K562 (cell line): ENCODE measurements at regions not wholly inside any gene's neighbourhood (a gene's known extent, or its start where the extent isn't known, plus 50 kb on each side); places are given as distances from the start of the nearest gene placed in this dataset.

Experiments
- BCOR ChIP-seq: fragments of 450-650 bp; IDR thresholded peaks from 2 replicates; pipeline ENCODE4 v1.6.1; 2016
- CBFA2T3 ChIP-seq: fragments of 450-650 bp; IDR thresholded peaks from 2 replicates; pipeline ENCODE4 v1.6.1; 2017
- CBX1 ChIP-seq: sonication (generic); IDR thresholded peaks from 2 replicates; pipeline ENCODE4 v1.6.1; 2016; ENCODE audit warnings: antibody characterized with exemption, low read depth, mild to moderate bottlenecking
- CHD4 ChIP-seq: fragments of 200-600 bp; sonication (generic); IDR thresholded peaks from 3 replicates; pipeline ENCODE4 v1.6.1; 2012; ENCODE audit warnings: low read depth, mild to moderate bottlenecking, mixed read lengths, low read length, inconsistent platforms; ENCODE audit not compliant: insufficient read depth, insufficient replicate concordance, poor library complexity, severe bottlenecking
- CTBP1 ChIP-seq: fragments of 450-650 bp; IDR thresholded peaks from 2 replicates; pipeline ENCODE4 v1.6.1; 2016; ENCODE audit warnings: borderline replicate concordance
- CXXC5 ChIP-seq: fragments of 250-450 bp; sonication (Bioruptor Pico); IDR thresholded peaks from 2 replicates; pipeline ENCODE4 v1.8.0; 2022; ENCODE audit warnings: inconsistent platforms, mild to moderate bottlenecking, moderate library complexity
- ETS1 ChIP-seq: conservative IDR thresholded peaks from 2 replicates; pipeline ENCODE4 v1.6.1; 2011; ENCODE audit warnings: low read depth, mild to moderate bottlenecking, low read length; ENCODE audit not compliant: control insufficient read depth
- FIP1L1 ChIP-seq: fragments of 200-400 bp; formaldehyde crosslinking; IDR thresholded peaks from 2 replicates; pipeline ENCODE4 v1.6.1; 2018; ENCODE audit warnings: mild to moderate bottlenecking, low read depth, low read length; ENCODE audit not compliant: poor library complexity, severe bottlenecking
- HBP1 ChIP-seq: fragments of 450-650 bp; formaldehyde crosslinking; IDR thresholded peaks from 2 replicates; pipeline ENCODE4 v1.4.0; 2022; ENCODE audit warnings: missing genetic modification characterization
- HDGF ChIP-seq: fragments of 450-650 bp; IDR thresholded peaks from 2 replicates; pipeline ENCODE4 v1.6.1; 2016
- L3MBTL2 ChIP-seq: fragments of 450-650 bp; IDR thresholded peaks from 2 replicates; pipeline ENCODE4 v1.6.1; 2016; ENCODE audit warnings: mild to moderate bottlenecking, moderate library complexity
- NR2C2 ChIP-seq, 2 experiments: fragments of 200-800 bp in 1 of 2; sonication (Bioruptor generic) in 1 of 2; sonication (generic) in 1 of 2; formaldehyde crosslinking in 1 of 2; IDR thresholded peaks; 2 replicates each; pipeline versions ENCODE4 v1.6.1 to v1.8.0; 2016 to 2022; ENCODE audit warnings: mild to moderate bottlenecking in 1 of 2, missing compliant biosample characterization in 1 of 2, missing genetic modification characterization in 1 of 2, missing genetic modification reagents in 1 of 2
- NRF1 ChIP-seq, 2 experiments: fragments of 450-650 bp; IDR thresholded peaks in 1 of 2; conservative IDR thresholded peaks in 1 of 2; 2 replicates each; pipeline ENCODE4 v1.6.1; 2014; ENCODE audit warnings: mild to moderate bottlenecking in 2 of 2
- POLR2G ChIP-seq: fragments of 200-400 bp; formaldehyde crosslinking; IDR thresholded peaks from 2 replicates; pipeline ENCODE4 v1.6.1; 2017; ENCODE audit warnings: low read depth, mild to moderate bottlenecking, antibody characterized with exemption, low read length, moderate library complexity
- SMARCA5 ChIP-seq: fragments of 450-650 bp; IDR thresholded peaks from 2 replicates; pipeline ENCODE4 v1.6.1; 2016
- TCF7L2 ChIP-seq: fragments of 150-350 bp; IDR thresholded peaks from 2 replicates; pipeline ENCODE4 v1.6.1; 2016; ENCODE audit warnings: low read depth, mild to moderate bottlenecking, low read length, moderate library complexity
- TFAP4 ChIP-seq: sonication (generic); formaldehyde crosslinking; IDR thresholded peaks from 2 replicates; pipeline ENCODE4 v1.8.0; 2022; ENCODE audit warnings: missing genetic modification reagents, mild to moderate bottlenecking, moderate library complexity, borderline replicate concordance
- VEZF1 ChIP-seq: fragments of 200-800 bp; sonication (Bioruptor generic); IDR thresholded peaks from 2 replicates; pipeline ENCODE4 v1.6.1; 2017; ENCODE audit warnings: missing genetic modification characterization, missing compliant biosample characterization
- XRCC5 ChIP-seq: fragments of 200-400 bp; formaldehyde crosslinking; IDR thresholded peaks from 2 replicates; pipeline ENCODE4 v1.6.1; 2017; ENCODE audit warnings: low read depth, mild to moderate bottlenecking, low read length
- ZBTB33 ChIP-seq: sonication (generic); formaldehyde crosslinking; IDR thresholded peaks from 2 replicates; pipeline ENCODE4 v1.8.1; 2023; ENCODE audit warnings: mild to moderate bottlenecking, missing genetic modification reagents

- TF ChIP-seq POLR2G (peak; percentile 50; the same call in 1 of the 2 replicates), NRF1 (conservative IDR thresholded peaks at IDR 0.05 in 1 of 2, IDR thresholded peaks at IDR 0.05 in 1 of 2) (peak in 1 of 2 experiments; percentile 42; a peak in 2 of 4 replicates), HBP1 (CRISPR knock-in tag) (no peak), NR2C2 (CRISPR knock-in tag; IDR thresholded peaks at IDR 0.05) (peak; percentile 51; the same call in 1 of the 2 replicates), NR2C2 (tag; IDR thresholded peaks at IDR 0.05) (peak; percentile 79), CXXC5 (CRISPR knock-in tag) (peak; percentile 49; the same call in 1 of the 2 replicates), ETS1 (no peak; the same call in 1 of the 2 replicates), XRCC5 (peak; percentile 70; the same call in 1 of the 2 replicates), TFAP4 (CRISPR knock-in tag) (peak; percentile 95), ZBTB33 (CRISPR knock-in tag) (peak; percentile 70), CHD4 (peak; percentile 48), CBX1 (peak; percentile 74; the same call in 1 of the 2 replicates), CTBP1 (peak; percentile 43; the same call in 1 of the 2 replicates), HDGF (peak; percentile 85), VEZF1 (CRISPR knock-in tag) (peak; percentile 61), BCOR (peak; percentile 98), FIP1L1 (peak; percentile 35), TCF7L2 (no peak), CBFA2T3 (peak; percentile 82), SMARCA5 (peak; percentile 96), L3MBTL2 (peak; percentile 18; the same call in 1 of the 2 replicates)
Measured at GRCh38 chr16:85291302-85292148, 179.3 kb upstream of the CIBAR2 start (continued).
